B cell (primary cell): ENCODE measurements at regions not wholly inside any gene's neighbourhood (a gene's known extent, or its start where the extent isn't known, plus 50 kb on each side); places are given as distances from the start of the nearest gene placed in this dataset.

ENCODE experiments used
- EZH2 ChIP-seq: IDR thresholded peaks from 2 replicates; pipeline ENCODE4 v1.6.1; 2012; ENCODE audit warnings: borderline replicate concordance, low read depth, mild to moderate bottlenecking, moderate library complexity, low read length; ENCODE audit not compliant: insufficient read depth, poor library complexity, severe bottlenecking
- TF ChIP-seq, protein P1 (sequence below): fragments of 200-600 bp; IDR thresholded peaks from one replicate; pipeline ENCODE4 v1.8.0; 2022; ENCODE audit warnings: antibody characterized with exemption, mild to moderate bottlenecking

DNA sequence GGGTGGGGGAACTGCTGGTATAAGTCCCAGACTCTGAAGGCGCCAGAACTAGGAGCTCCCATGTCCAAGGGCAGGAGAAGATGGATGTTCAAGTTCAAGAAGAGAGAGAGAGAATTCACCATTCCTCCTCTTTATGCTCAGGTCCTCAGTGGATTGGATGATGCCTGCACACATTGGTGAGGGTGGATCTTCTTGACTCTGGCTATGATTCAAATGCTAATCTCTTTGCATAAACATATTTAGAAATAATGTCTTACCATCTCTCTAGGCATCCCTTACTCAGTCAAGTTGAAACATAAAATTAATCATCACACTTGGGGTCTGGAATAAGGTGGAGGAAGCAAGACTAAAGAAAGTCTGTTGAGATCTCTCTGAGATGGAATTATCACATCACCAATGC lies 210.6 kb upstream of the CHST9 start:
- no peak for TF ChIP-seq EZH2
- TF ChIP-seq, protein P1, sequence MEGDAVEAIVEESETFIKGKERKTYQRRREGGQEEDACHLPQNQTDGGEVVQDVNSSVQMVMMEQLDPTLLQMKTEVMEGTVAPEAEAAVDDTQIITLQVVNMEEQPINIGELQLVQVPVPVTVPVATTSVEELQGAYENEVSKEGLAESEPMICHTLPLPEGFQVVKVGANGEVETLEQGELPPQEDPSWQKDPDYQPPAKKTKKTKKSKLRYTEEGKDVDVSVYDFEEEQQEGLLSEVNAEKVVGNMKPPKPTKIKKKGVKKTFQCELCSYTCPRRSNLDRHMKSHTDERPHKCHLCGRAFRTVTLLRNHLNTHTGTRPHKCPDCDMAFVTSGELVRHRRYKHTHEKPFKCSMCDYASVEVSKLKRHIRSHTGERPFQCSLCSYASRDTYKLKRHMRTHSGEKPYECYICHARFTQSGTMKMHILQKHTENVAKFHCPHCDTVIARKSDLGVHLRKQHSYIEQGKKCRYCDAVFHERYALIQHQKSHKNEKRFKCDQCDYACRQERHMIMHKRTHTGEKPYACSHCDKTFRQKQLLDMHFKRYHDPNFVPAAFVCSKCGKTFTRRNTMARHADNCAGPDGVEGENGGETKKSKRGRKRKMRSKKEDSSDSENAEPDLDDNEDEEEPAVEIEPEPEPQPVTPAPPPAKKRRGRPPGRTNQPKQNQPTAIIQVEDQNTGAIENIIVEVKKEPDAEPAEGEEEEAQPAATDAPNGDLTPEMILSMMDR: no peak
